ENCODE measurements at regions not wholly inside any gene's neighbourhood (a gene's known extent, or its start where the extent isn't known, plus 50 kb on each side); places are given as distances from the start of the nearest gene placed in this dataset.

GRCh38 chr5:82784521-82784920 is 292.7 kb downstream of the TMEM167A start:
- H4K8ac ChIP-seq (ENCODE audit: extremely low read depth, insufficient read depth, low read length), result no peak overlapping the region
- CTCF ChIA-PET (ENCODE audit: partially characterized antibody), result interaction anchor here (0.5 to 2.6 kb wide), 2 partner anchors 9 to 738 kb away, joined by 4 to 11 read pairs; no protein-coding TSS in a partner anchor
- H2BK20ac ChIP-seq (ENCODE audit: low read length), result no peak overlapping the region

More at GRCh38 chr5:82784521-82784920, 292.7 kb downstream of the TMEM167A start:
- H3K18ac ChIP-seq (ENCODE audit: extremely low read depth, low read length), result no peak overlapping the region
- no peak overlapping the region for H3K9ac ChIP-seq (replicated peaks in 1 of 4; ENCODE audit: extremely low read depth in 1 of 4, low read depth in 3 of 4, low read length in 3 of 4)
- no peak overlapping the region for H2BK12ac ChIP-seq (ENCODE audit: low read depth, low read length)
- H4K5ac ChIP-seq (ENCODE audit: insufficient read length, low read depth, low read length), result no peak overlapping the region
- TF ChIP-seq GTF2F1 (IDR thresholded peaks at IDR 0.05; ENCODE audit: borderline replicate concordance, low read depth, low read length) (no peak), CTBP2 (IDR thresholded peaks at IDR 0.05; ENCODE audit: borderline replicate concordance, insufficient read depth, insufficient read length, low read length) (no peak), SAP30 (IDR thresholded peaks at IDR 0.05; ENCODE audit: insufficient read depth, insufficient replicate concordance, low read length) (no peak), KDM5A (IDR thresholded peaks at IDR 0.05; ENCODE audit: low read length) (no peak), TCF12 (IDR thresholded peaks at IDR 0.05; ENCODE audit: low read depth, low read length) (no peak), HDAC2 (IDR thresholded peaks at IDR 0.05; ENCODE audit: borderline replicate concordance in 1 of 2, low read depth in 2 of 2, low read length in 2 of 2) (no peak), JUN (IDR thresholded peaks at IDR 0.05; ENCODE audit: low read depth, low read length) (no peak), SIX5 (IDR thresholded peaks at IDR 0.05; ENCODE audit: low read depth, low read length) (no peak), EGR1 (IDR thresholded peaks at IDR 0.05; ENCODE audit: borderline replicate concordance, low read depth, low read length) (no peak), EP300 (IDR thresholded peaks at IDR 0.05; ENCODE audit: borderline replicate concordance in 1 of 2, low read depth in 2 of 2, low read length in 2 of 2) (no peak), POU5F1 (IDR thresholded peaks at IDR 0.05; ENCODE audit: low read depth, low read length) (no peak), TBP (IDR thresholded peaks at IDR 0.05; ENCODE audit: low read depth, low read length) (no peak)
- H3K36me3 ChIP-seq (ENCODE audit: control insufficient read depth in 2 of 4, insufficient read depth in 4 of 4, low read length in 3 of 4), result no peaks in the 10 kb centered on the region
- no peak overlapping the region for H2BK15ac ChIP-seq (ENCODE audit: low read length)
- H3K9me3 ChIP-seq (ENCODE audit: insufficient read depth in 2 of 2, low read depth in 1 of 2, low read length in 1 of 2), result no peaks in the 10 kb centered on the region
- H3K23ac ChIP-seq (ENCODE audit: insufficient read length), result no peak overlapping the region
- no peak overlapping the region for H2AFZ ChIP-seq (ENCODE audit: low read length)
- H3K79me2 ChIP-seq (ENCODE audit: control insufficient read depth in 1 of 2, insufficient read depth in 2 of 2, low read length in 2 of 2), result no peaks in the 10 kb centered on the region
- FAIRE-seq, result no peak
- no peak for DNase-seq (ENCODE audit: low read depth in 1 of 2, low spot score in 2 of 2)
- 94% methylated on average over 1 of the region's 1 CpG; no CpG with 5 or more reads in 1 of the 2 experiments for WGBS, 2 experiments (ENCODE audit: extremely low coverage in 1 of 2, insufficient coverage in 1 of 2, insufficient read length in 1 of 2, insufficient replicate concordance in 2 of 2, low coverage in 1 of 2, low lambda C conversion rate in 2 of 2, missing lambda C conversion rate in 1 of 2)
- no peak overlapping the region for H3K4me3 ChIP-seq (ENCODE audit: extremely low read depth in 1 of 4, insufficient read depth in 2 of 4, low read depth in 3 of 4, low read length in 4 of 4)
- POLR2A ChIA-PET (ENCODE audit: partially characterized antibody), result no interaction called here
- H3K4me1 ChIP-seq (replicated peaks in 1 of 4; ENCODE audit: control insufficient read depth in 3 of 4, insufficient read depth in 4 of 4, low read length in 3 of 4), result no peaks in the 10 kb centered on the region
- H3K56ac ChIP-seq (replicated peaks; ENCODE audit: insufficient read length, low read depth, low read length), result no peak overlapping the region
- H2BK5ac ChIP-seq (ENCODE audit: low read depth, low read length), result no peak overlapping the region
- H2BK120ac ChIP-seq (replicated peaks; ENCODE audit: low read depth, low read length), result no peak overlapping the region
- no peak overlapping the region for H3K4ac ChIP-seq (replicated peaks; ENCODE audit: insufficient read length, low read depth, low read length)
- no peak overlapping the region for H4K91ac ChIP-seq (replicated peaks; ENCODE audit: insufficient read length, low read length)
- no peaks in the 10 kb centered on the region for H4K20me1 ChIP-seq (replicated peaks in 1 of 2; ENCODE audit: control insufficient read depth in 1 of 2, insufficient read depth in 2 of 2, low read length in 2 of 2)
- H3K14ac ChIP-seq (ENCODE audit: insufficient read length), result no peak overlapping the region
- H3K4me2 ChIP-seq (ENCODE audit: insufficient read depth in 1 of 2, low read depth in 2 of 2, low read length in 2 of 2), result no peak overlapping the region
- no peaks in the 10 kb centered on the region for H3K23me2 ChIP-seq (ENCODE audit: low read depth, low read length)
- no peak overlapping the region for H2AK5ac ChIP-seq (ENCODE audit: low read depth, low read length)
- no peaks in the 10 kb centered on the region for H3K79me1 ChIP-seq (ENCODE audit: low read depth, low read length)
- no peaks in the 10 kb centered on the region for H3K27me3 ChIP-seq (replicated peaks in 1 of 4; ENCODE audit: control insufficient read depth in 3 of 4, extremely low read depth in 1 of 4, insufficient read depth in 3 of 4, low read length in 3 of 4)
- H3K27ac ChIP-seq (ENCODE audit: low read depth, low read length), result no peak overlapping the region

Measured in H1 (cell line).